NCI-H1436 (cell line): ENCODE measurements at regions not wholly inside any gene's neighbourhood (a gene's known extent, or its start where the extent isn't known, plus 50 kb on each side); places are given as distances from the start of the nearest gene placed in this dataset.

Source experiments
- DNase-seq: peaks from one replicate; lab custom pipeline; 2025; lab: John Stamatoyannopoulos, UW

- DNase-seq = no peak
These were observed 111.6 kb downstream of the HTR5A start for GRCh38 chr7:155181768-155182167.

GRCh38 chr7:155182406-155182970, 112.4 kb downstream of the HTR5A start:
- no peak for DNase-seq

- DNase-seq = no peak
These were observed 113.5 kb downstream of the HTR5A start for GRCh38 chr7:155183655-155184054.

- no peak for DNase-seq
These were observed 112.8 kb upstream of the INSIG1 start for GRCh38 chr7:155184923-155185322.

- no peak for DNase-seq
These were observed 110.5 kb upstream of the INSIG1 start for GRCh38 chr7:155187061-155187785.

GRCh38 chr7:155188357-155188756, 109.3 kb upstream of the INSIG1 start:
- DNase-seq = no peak

GRCh38 chr7:155188821-155189581, 108.7 kb upstream of the INSIG1 start:
- no peak for DNase-seq

- DNase-seq = no peak
These were observed 108.1 kb upstream of the INSIG1 start for GRCh38 chr7:155189590-155189989.

GRCh38 chr7:155190688-155191087, 107.0 kb upstream of the INSIG1 start:
- no peak for DNase-seq

- DNase-seq = no peak
These were observed 106.5 kb upstream of the INSIG1 start for GRCh38 chr7:155191137-155191536.

- no peak for DNase-seq
These were observed 105.7 kb upstream of the INSIG1 start for GRCh38 chr7:155191901-155192478.

GRCh38 chr7:155192961-155193640, 104.6 kb upstream of the INSIG1 start:
- DNase-seq = no peak

- DNase-seq = no peak
These were observed 104.0 kb upstream of the INSIG1 start for GRCh38 chr7:155193716-155194115.

- no peak for DNase-seq
These were observed 103.1 kb upstream of the INSIG1 start for GRCh38 chr7:155194382-155195140.

GRCh38 chr7:155195939-155196523, 101.6 kb upstream of the INSIG1 start:
- DNase-seq = no peak

- DNase-seq = no peak
These were observed 99.3 kb upstream of the INSIG1 start for GRCh38 chr7:155198196-155198892.

GRCh38 chr7:155198901-155199845, 98.5 kb upstream of the INSIG1 start:
- no peak for DNase-seq

- DNase-seq = no peak
These were observed 96.2 kb upstream of the INSIG1 start for GRCh38 chr7:155201325-155202087.
